SH-SY5Y (cell line): ENCODE measurements at regions not wholly inside any gene's neighbourhood (a gene's known extent, or its start where the extent isn't known, plus 50 kb on each side); places are given as distances from the start of the nearest gene placed in this dataset.

Source experiments
- GATA2 ChIP-seq: IDR thresholded peaks from 2 replicates; pipeline ENCODE4 v1.6.1; 2011; ENCODE audit warnings: mild to moderate bottlenecking, low read depth, low read length
- GATA3 ChIP-seq: IDR thresholded peaks from 2 replicates; pipeline ENCODE4 v1.6.1; 2011; ENCODE audit warnings: low read depth, mild to moderate bottlenecking, low read length, moderate library complexity

- no peak for TF ChIP-seq GATA3
- TF ChIP-seq GATA2, result no peak
Observed at GRCh38 chr1:201734786-201735185, 94.2 kb upstream of the IPO9 start.
